Dendritic cell treated with granulocyte-macrophage colony-stimulating factor and Interleukin-4, amounts not matched to agents 40 ng/mL and 50 ng/mL, for 4 days (primary cell): ENCODE measurements at regions not wholly inside any gene's neighbourhood (a gene's known extent, or its start where the extent isn't known, plus 50 kb on each side); places are given as distances from the start of the nearest gene placed in this dataset.

ENCODE experiments used
- H3K27ac Mint-ChIP-seq: one replicate; pipeline ENCODE4 v1.8.0; 2022; ENCODE audit warnings: mild to moderate bottlenecking, mixed read lengths
- H3K27me3 Mint-ChIP-seq: one replicate; pipeline ENCODE4 v1.8.0; 2022; ENCODE audit warnings: mild to moderate bottlenecking, mixed read lengths
- H3K36me3 Mint-ChIP-seq: one replicate; pipeline ENCODE4 v1.8.0; 2022; ENCODE audit warnings: low read depth, mixed read lengths
- H3K4me1 Mint-ChIP-seq: one replicate; pipeline ENCODE4 v1.8.0; 2022; ENCODE audit warnings: low read depth, mixed read lengths
- H3K4me3 Mint-ChIP-seq: one replicate; pipeline ENCODE4 v1.8.0; 2022; ENCODE audit warnings: mild to moderate bottlenecking, moderate library complexity, mixed read lengths
- H3K9me3 Mint-ChIP-seq: one replicate; pipeline ENCODE4 v1.8.0; 2022; ENCODE audit warnings: mixed read lengths
- intact Hi-C: fragments of 100-400 bp; cut with micrococcal nuclease; formaldehyde crosslinking; loops from one replicate; pipeline ENCODE4 v1.15.0; 2022

DNA sequence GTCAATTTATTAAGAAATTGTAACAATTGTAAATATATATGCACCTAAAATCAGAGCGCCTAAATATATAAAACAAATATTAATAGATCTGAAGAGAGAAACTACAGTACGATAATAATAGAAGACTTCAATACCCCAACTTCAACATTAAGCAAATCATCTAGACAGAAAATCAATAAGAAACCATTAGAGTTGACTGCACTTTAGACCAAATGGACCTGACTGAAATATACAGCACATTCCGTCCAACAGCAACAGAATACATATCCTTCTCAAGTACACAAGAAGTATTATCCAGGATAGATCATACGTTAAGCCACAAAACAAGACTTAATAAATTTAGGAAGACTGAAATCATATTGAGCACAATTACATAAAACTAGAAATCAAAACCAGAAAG, 208.7 kb downstream of the MED10 start:
- H3K27me3 Mint-ChIP-seq, result peaks cover 2% of the 10 kb centered on the region
- no peaks in the 10 kb centered on the region for H3K9me3 Mint-ChIP-seq
- intact Hi-C loops, result no loop called here
- H3K4me3 Mint-ChIP-seq, result no peak overlapping the region
- H3K4me1 Mint-ChIP-seq, result no peaks in the 10 kb centered on the region
- no peaks in the 10 kb centered on the region for H3K36me3 Mint-ChIP-seq
- no peak overlapping the region for H3K27ac Mint-ChIP-seq

DNA sequence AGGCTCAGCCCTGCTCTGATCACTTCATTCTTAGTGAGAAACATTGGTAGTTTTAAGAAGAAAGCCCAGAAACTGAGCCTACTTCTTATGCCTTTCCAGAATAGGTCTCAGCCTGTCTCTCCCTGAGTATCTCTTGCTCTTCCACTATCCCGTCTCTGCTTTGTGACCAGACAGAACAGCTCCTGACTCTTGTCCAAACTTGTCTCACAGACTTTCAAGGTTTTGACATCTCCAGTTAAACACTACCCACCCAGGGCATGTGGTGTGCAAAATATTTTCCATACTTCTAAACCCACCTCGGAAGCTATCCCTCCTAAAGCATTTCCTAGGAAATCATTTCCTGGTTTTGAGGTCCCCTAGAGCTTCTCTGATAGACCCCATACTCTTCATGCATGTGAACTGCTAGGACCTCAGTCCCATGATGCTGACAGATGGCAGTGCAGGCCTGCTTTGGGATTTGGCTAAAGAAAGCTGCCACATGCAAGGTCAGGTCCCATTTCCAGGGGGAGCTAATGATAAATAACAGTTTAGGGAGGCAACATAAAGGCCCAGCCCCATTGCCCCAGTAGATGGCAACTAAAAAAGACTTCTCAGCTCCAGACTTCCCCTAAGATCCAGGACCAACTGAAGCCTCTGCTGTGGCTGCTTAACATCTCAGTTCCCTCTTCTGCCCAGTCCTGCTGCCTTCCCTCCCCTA, 211.5 kb downstream of the MED10 start:
- no peak overlapping the region for H3K4me3 Mint-ChIP-seq
- H3K9me3 Mint-ChIP-seq, result no peaks in the 10 kb centered on the region
- peaks cover 1% of the 10 kb centered on the region for H3K27me3 Mint-ChIP-seq
- H3K27ac Mint-ChIP-seq, result no peak overlapping the region
- intact Hi-C loops, result no loop called here
- H3K4me1 Mint-ChIP-seq, result no peaks in the 10 kb centered on the region
- H3K36me3 Mint-ChIP-seq, result no peaks in the 10 kb centered on the region

DNA sequence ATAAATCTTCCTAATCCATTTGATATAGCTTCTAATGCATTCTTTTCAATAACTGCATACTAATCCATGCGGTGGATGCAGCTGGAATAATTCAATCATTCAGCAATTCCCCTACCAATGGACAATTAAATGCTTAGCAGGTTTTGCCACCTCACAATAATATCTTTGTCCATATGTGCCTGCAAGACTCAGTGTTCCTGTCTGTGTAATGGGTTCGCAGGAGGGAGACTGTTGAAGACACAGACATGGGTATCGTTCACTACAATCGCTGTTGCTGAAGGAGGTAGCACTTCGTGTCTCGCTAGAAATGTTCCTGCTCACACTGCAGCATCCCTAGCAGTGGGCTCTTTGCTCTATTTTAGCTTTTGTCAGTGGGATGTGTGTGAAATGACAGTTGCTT, 214.4 kb downstream of the MED10 start:
- H3K9me3 Mint-ChIP-seq, result no peaks in the 10 kb centered on the region
- H3K27me3 Mint-ChIP-seq, result no peaks in the 10 kb centered on the region
- no peaks in the 10 kb centered on the region for H3K36me3 Mint-ChIP-seq
- H3K27ac Mint-ChIP-seq, result no peak overlapping the region
- H3K4me1 Mint-ChIP-seq, result no peaks in the 10 kb centered on the region
- intact Hi-C loops, result no loop called here
- no peak overlapping the region for H3K4me3 Mint-ChIP-seq

DNA sequence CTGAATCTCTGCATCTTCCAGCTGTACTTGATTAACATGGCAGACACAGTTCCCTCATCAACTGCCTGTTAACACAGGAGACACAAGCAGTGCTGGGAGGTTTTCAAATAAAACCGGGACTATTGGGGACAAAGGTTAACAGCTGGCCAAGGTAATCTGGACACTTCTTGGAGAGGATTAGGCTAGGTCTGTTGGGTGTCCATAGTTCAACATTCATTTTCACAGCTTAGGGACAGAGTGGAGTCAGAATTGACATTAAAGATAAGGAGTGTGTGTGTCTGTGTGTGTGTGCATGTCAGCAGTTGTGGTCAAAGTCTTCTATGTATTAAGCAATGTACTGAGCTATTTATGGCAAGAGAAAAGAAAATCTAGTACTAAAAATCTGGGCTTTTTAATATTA, 216.2 kb downstream of the MED10 start:
- no peaks in the 10 kb centered on the region for H3K9me3 Mint-ChIP-seq
- H3K27ac Mint-ChIP-seq, result no peak overlapping the region
- intact Hi-C loops, result no loop called here
- H3K27me3 Mint-ChIP-seq, result no peaks in the 10 kb centered on the region
- no peaks in the 10 kb centered on the region for H3K4me1 Mint-ChIP-seq
- no peaks in the 10 kb centered on the region for H3K36me3 Mint-ChIP-seq
- H3K4me3 Mint-ChIP-seq, result no peak overlapping the region

DNA sequence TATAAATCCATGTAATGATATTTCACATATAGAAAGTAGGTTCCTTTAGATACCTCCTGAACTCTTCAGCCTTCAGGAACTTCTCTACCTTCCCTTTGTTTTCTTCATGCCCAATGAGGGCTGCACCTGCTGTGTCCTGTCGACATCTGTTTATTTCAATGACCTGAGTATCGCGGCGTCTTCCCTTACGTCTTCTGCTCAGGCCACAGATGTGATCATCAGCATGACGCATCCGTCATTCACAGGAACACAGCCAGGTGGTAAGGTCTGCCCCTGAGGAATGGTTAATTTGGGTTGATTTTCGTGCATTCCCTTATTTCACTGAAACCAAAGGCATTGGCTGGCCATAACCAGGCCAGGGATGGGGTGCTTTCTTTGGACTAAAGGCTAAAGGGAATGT, 217.1 kb downstream of the MED10 start:
- intact Hi-C loops, result no loop called here
- Mint-ChIP-seq H3K27ac (no peak overlapping the region), H3K4me1 (no peaks in the 10 kb centered on the region), H3K4me3 (no peak overlapping the region), H3K9me3 (no peaks in the 10 kb centered on the region), H3K27me3 (no peaks in the 10 kb centered on the region), H3K36me3 (no peaks in the 10 kb centered on the region)

DNA sequence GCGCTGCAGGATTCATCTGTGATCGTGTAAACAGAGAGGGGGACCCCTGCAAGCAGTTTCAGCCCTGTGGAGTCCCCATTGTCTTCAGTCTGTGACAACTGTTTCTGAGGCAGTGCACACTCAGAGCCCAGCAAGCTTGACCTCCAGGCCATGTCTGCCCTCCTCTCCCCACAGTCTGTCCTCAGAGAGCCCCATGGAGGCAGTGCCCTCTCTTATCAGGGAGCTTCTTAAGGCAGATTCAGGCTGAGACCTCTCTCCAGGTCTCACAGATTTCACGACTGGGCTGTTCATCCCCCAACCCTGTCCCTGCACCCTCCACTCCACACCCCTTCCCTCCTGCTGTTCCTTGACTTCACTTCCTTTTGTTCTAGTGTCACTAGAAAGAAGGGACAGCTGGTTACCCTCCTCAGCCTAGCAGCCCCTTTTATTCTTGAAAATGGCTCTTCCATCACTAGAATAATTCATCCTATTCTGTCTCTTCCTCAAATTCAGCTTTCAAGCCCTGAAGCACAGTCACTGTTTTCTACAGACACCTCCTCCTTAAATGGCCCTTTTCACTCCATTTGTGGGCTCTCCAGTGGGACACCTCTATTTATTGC, 218.4 kb downstream of the MED10 start:
- Mint-ChIP-seq H3K4me1 (no peaks in the 10 kb centered on the region), H3K27me3 (no peaks in the 10 kb centered on the region), H3K27ac (no peak overlapping the region), H3K36me3 (no peaks in the 10 kb centered on the region), H3K9me3 (no peaks in the 10 kb centered on the region), H3K4me3 (no peak overlapping the region)
- intact Hi-C loops, result no loop called here

DNA sequence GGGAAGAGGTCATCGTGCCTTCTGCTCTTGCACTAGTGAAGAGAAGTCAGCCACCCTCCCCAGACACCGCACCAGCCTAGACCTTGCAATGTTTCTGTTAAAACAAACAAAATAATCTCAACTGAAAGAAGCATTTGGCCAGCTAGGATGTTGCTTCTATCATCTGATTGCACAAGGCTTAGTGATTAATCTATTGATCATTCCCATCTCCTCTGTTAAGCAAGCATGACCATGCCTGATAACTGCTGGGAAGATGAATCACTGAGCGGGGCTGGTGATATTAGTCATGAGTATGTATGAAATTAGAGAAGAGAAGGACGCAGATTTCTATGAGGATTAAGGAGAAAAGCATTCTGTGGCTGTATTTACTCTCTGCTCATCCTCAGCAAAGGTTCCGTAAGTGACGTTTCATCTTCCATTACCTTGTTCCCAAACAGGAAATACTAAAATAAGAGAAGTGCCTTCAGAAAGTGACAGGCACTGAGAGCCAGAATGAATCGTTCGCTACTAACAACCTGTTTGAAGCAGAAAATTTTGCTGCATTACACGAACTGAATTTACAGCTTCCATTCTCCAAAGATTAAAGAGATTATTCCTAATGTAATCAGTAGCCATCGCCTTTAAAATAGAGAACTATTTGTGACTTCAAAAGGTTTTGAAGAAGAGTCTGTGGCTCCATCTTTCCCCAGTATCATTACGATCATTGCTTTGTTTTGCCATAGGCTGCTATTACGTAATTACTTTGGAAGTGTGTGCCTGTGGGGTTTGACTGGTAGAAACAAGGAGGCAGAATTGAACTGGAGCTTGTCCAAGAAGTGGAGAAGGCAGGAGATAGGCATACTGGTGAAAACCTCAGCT, 219.1 kb downstream of the MED10 start:
- no peaks in the 10 kb centered on the region for H3K27me3 Mint-ChIP-seq
- intact Hi-C loops, result no loop called here
- H3K4me1 Mint-ChIP-seq, result no peaks in the 10 kb centered on the region
- no peak overlapping the region for H3K27ac Mint-ChIP-seq
- H3K9me3 Mint-ChIP-seq, result no peaks in the 10 kb centered on the region
- no peak overlapping the region for H3K4me3 Mint-ChIP-seq
- no peaks in the 10 kb centered on the region for H3K36me3 Mint-ChIP-seq

DNA sequence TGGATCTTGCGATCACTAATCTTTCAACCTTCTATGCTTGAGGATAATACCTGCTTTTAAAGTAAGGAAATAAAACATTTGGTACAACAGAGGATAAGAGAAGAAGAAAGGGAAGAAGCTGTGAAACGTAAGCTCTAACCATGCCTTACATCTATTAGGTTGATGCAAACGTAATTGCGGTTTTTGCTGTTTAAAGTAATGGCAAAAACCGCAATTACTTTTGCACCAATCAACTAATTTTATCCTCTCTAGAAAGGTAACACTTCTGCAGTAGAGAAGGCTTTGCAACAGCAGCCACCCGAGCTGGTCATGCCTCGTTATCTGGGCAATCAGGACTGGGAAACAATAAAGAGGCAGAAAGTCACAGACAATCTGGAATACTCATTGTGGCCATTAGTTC, 224.1 kb downstream of the MED10 start:
- Mint-ChIP-seq H3K27ac (no peak overlapping the region), H3K27me3 (no peaks in the 10 kb centered on the region), H3K36me3 (no peaks in the 10 kb centered on the region), H3K4me1 (no peaks in the 10 kb centered on the region), H3K9me3 (peaks cover 9% of the 10 kb centered on the region), H3K4me3 (no peak overlapping the region)
- intact Hi-C loops, result no loop called here

DNA sequence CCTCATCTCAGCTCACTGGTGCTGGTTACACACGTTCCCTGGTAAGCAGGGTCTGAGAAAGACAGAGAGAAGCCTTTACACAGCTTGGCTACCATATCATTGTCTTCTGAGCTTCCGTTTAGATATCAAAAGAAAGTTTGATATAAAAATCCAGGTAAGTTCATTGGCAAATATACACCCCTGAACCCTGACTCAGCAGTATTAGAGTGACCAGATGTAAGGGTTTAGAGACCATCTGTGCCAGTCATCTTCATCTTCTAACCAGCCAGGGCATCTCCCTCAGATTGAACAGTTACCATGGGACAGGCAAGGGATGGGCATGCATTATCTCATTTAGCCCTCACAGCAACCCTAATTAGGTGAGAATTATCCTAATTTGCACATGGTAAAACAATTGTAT, 232.1 kb downstream of the MED10 start:
- no peak overlapping the region for H3K4me3 Mint-ChIP-seq
- intact Hi-C loops, result no loop called here
- no peaks in the 10 kb centered on the region for H3K4me1 Mint-ChIP-seq
- no peaks in the 10 kb centered on the region for H3K9me3 Mint-ChIP-seq
- H3K27me3 Mint-ChIP-seq, result no peaks in the 10 kb centered on the region
- H3K27ac Mint-ChIP-seq, result no peak overlapping the region
- no peaks in the 10 kb centered on the region for H3K36me3 Mint-ChIP-seq

DNA sequence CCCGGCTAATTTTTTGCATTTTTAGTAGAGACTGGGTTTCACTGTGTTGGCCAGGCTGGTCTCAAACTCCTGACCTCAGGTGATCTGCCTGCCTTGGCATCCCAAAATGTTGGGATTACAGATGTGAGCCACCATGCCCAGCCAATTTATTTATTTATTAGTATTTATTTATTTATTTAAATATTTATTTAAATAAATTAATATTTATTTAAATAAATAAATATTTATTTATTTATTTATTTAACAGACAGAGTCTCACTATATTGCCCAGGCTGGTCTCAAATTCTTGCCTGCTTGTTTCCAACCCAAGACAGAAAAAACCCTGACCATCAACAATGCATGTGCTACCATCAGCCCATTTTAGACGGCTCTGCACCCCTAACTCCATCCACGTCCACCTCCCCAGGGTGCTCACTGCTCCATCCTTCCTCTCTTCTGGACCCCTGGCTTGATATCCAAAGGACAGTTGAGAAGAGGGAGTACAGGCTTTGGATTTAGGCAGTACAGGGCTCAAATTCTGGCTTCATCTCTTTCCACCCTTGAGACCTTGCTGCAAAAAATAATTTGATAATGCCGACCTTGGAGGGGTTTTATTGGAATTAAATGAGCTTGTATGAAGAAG, 232.6 kb downstream of the MED10 start:
- Mint-ChIP-seq H3K27me3 (no peaks in the 10 kb centered on the region), H3K27ac (no peak overlapping the region), H3K4me1 (no peaks in the 10 kb centered on the region), H3K4me3 (no peak overlapping the region), H3K36me3 (no peaks in the 10 kb centered on the region), H3K9me3 (no peaks in the 10 kb centered on the region)
- intact Hi-C loops, result no loop called here

DNA sequence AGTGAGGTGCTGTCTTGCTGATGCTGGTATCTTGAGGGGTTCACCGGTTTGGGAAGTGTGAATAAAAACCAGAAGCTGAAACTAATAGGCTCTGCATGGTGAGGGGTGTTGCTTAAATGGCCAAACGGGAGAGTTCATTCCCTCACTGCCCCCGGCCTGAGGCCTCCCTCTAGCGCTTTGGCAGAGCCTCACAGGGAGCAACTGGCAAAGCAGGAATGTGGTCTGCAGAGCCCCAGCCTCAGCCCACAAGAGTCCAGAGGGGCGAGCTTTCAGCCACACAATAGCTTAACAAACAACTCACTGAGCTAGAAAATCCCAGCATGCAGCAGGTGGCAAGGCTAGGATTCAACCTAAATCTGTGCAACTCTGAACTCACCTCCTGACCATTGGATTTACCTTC, 234.8 kb downstream of the MED10 start:
- H3K36me3 Mint-ChIP-seq, result no peaks in the 10 kb centered on the region
- H3K27me3 Mint-ChIP-seq, result no peaks in the 10 kb centered on the region

DNA sequence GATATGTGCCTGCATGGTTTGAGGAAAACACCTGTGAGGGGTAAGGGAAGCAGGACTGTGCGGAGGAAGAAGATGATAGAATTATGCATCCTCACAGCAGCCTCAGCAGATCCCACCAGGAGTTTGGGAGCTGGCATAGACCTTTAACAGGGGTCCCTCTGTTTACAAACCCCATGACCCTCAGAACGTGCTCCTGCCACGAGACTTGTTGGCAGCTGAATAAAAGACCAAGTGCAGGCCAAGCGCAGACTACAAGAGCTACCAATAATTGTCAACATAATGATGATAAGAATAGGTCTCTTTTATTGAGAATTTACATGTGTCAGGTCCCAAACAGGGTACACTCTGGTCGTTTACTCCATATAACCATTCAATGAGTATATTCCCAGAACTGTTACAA, 236.0 kb downstream of the MED10 start:
- H3K27me3 Mint-ChIP-seq, result no peaks in the 10 kb centered on the region
- no peak overlapping the region for H3K4me3 Mint-ChIP-seq
- H3K36me3 Mint-ChIP-seq, result no peaks in the 10 kb centered on the region
- no peaks in the 10 kb centered on the region for H3K4me1 Mint-ChIP-seq
- intact Hi-C loops, result no loop called here
- H3K27ac Mint-ChIP-seq, result no peak overlapping the region
- H3K9me3 Mint-ChIP-seq, result no peaks in the 10 kb centered on the region

More for the DNA sequence above, 234.8 kb downstream of the MED10 start:
- intact Hi-C loops, result no loop called here
- Mint-ChIP-seq H3K9me3 (no peaks in the 10 kb centered on the region), H3K27ac (no peak overlapping the region), H3K4me1 (no peaks in the 10 kb centered on the region), H3K4me3 (no peak overlapping the region)

DNA sequence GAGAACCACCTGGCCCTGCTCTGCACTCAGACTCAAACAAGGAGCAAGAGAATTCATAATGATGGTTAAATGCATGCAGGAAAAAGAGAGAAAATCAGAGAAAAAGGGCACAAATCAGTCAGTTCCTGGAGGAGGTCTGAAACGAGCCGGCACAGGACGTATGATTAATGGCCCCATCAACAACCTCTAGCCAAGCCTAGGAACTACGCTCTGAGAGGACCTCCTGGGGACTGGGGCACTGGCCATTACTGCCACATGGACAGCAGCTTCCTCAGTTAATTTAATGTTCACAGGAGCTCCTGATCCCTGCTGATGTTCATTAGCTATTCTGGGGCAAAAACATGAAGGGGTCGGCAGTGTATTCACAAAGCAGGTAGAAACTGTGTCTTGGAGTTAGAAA, 238.1 kb downstream of the MED10 start:
- no peaks in the 10 kb centered on the region for H3K9me3 Mint-ChIP-seq
- intact Hi-C loops, result no loop called here
- no peak overlapping the region for H3K27ac Mint-ChIP-seq

DNA sequence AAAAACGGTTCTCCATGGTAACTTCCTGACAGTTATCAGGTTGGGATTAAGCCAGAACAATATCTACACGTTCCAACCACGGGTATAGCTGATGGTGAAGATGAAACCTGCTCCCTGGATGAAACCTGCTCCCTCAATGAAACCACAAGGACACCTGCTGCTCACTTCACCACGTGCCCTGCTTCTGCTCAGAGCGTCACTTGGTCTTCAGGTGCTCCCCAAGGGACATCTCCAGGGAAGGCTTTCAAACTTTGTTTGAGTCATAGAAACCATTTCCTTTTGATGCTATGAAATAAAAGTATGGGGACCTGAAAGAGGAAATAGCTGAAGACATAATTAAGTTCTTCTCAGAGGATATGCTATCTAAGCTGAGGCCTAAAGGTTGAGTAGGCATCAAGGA, 242.4 kb downstream of the MED10 start:
- no peaks in the 10 kb centered on the region for H3K27me3 Mint-ChIP-seq
- no peaks in the 10 kb centered on the region for H3K4me1 Mint-ChIP-seq
- H3K36me3 Mint-ChIP-seq, result no peaks in the 10 kb centered on the region
- H3K4me3 Mint-ChIP-seq, result no peak overlapping the region
- intact Hi-C loops, result no loop called here
- no peak overlapping the region for H3K27ac Mint-ChIP-seq
- no peaks in the 10 kb centered on the region for H3K9me3 Mint-ChIP-seq

More for the DNA sequence above, 238.1 kb downstream of the MED10 start:
- Mint-ChIP-seq H3K4me1 (no peaks in the 10 kb centered on the region), H3K27me3 (no peaks in the 10 kb centered on the region), H3K4me3 (no peak overlapping the region), H3K36me3 (no peaks in the 10 kb centered on the region)
